HG03575 (cell line): ENCODE measurements at regions not wholly inside any gene's neighbourhood (a gene's known extent, or its start where the extent isn't known, plus 50 kb on each side); places are given as distances from the start of the nearest gene placed in this dataset.
"Not testable (repeated sequence)": the region's sequence is repeated elsewhere in the genome, so short reads cannot be mapped to it uniquely, and the experiment has no call there.

Experiments
- ATAC-seq: cut with Tn5 transposase; IDR thresholded peaks from one replicate; pipeline ENCODE4 v1.9.1; 2021; ENCODE audit not compliant: unreplicated experiment, insufficient number of reproducible peaks, low FRiP score; ENCODE audit errors: extremely low read depth

DNA sequence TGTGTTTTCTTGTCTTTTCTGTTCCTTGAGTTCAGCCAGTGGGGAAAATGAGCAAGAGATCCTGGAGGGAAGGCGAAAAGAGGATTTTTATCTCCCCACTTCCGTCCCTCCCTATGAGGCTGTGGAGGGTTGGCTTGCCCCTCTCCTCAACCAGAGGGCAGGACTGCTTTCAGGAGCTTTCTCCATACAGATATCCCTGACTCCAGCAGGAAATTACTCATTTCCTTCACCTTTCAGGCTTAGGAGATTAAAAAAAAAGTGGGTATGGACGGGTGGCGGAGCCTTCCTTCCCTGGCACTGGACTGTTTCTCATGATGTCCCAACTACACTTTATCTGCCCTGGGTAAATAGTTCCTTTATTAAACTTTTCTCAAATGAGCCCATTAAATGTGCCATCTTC lies 241.2 kb downstream of the FRK start:
- ATAC-seq = no peak

- ATAC-seq = no peak
Measured at GRCh38 chr6:115817161-115817560, 243.5 kb downstream of the FRK start.

DNA sequence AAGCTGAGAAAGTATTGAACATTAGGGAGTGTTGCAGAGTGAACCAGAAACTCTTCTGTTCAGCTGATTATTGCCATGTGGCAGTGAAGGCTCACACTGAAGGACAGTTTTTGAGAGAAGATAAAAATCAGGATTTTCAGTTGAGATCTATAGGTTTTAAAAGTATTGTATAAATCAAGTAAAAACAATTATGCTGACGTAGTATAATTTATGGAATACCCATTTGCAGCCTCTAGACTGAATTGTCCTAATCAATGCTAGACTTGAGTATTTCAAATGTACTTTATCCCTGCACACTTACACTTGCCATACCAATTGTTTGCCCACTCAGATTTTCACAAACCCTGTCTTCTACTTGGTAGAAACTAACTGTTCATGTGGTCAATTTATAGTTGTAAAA lies 245.8 kb downstream of the FRK start:
- ATAC-seq = no peak

DNA sequence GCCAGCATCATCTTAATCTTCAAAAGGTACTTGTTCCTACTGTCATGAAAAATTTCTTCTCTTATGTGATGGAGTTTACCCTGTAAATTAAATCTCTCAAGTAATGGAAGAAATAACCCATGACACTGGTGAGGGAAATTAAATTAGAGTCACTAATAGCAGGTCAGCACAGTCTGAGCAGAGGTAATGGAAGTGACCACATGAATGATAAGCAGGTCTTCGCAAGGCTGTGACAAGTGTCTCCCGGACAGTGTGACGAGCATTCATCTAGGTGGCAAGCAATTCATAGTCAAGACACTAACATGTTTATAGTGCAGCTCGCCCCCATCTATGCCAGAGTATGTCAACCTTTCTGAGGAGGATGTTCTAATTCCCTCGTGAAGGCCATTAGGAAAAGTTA lies 249.2 kb downstream of the FRK start:
- no peak for ATAC-seq

DNA sequence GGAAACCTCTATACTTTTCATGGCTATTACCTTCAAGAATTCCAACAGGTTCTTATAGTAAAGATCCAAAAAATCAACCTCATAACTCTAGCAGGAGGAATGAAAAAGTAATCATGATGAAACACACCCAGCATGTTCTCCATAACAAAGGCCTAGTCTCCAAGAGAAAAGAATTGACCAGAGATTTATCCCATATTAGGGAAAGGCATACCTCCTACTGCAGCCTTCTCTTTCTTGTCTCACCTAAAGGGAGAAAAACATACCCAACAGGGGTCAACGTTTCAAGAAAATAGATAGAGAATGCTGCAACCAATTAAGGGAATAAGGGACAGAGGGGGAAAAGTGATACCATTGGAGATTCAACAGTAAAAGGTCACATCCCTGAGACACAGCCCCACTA lies 262.5 kb downstream of the FRK start:
- ATAC-seq = no peak

- ATAC-seq = no peak
Measured at GRCh38 chr6:115796829-115797228, 263.9 kb downstream of the FRK start.

DNA sequence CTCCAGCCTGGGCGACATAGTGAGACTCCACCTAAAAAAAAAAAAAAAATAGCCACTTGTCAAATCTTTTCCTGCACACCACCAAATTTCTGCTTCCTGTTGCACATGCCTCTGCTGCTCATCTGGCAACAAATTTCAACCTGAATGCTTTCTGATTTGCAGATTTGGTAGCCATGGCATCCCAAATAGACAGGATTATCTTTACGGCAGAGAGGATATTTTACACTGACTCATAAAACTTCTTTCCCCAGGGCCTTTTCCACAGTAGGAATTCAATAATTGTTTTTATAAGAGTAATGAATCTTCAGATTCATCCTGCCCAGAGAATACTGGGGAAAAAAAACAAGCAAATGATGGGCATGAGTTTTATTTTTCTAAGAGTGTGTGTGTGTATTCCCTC lies 264.6 kb downstream of the FRK start:
- no peak for ATAC-seq

- ATAC-seq = no peak
Measured at GRCh38 chr6:115783402-115784061, 277.2 kb downstream of the FRK start.

- no peak for ATAC-seq
Measured at GRCh38 chr6:115782612-115783011, 278.1 kb downstream of the FRK start.

GRCh38 chr6:115773741-115774140 lies 286.9 kb downstream of the FRK start:
- no peak for ATAC-seq

DNA sequence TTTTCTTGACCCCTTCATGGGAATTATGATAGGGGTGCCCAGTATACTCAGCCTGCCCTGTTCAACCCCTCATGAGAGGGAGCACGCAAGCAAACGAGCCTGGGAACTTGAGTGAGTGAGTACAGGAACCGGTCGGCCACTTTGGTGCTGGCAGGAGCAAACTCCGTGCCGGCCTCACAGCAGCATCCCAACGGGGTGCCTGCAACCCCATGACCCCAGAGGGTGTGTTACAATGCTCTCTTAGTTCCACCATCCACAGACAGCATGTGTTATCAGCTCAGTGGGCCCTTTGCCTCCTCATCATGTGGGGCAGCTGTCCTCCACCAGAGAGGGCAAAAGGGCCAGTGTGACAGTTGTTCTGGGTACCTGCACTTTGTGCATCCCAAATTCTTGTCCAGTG lies 289.8 kb downstream of the FRK start:
- ATAC-seq = no peak

- ATAC-seq = no peak
Measured at GRCh38 chr6:115768500-115768899, 292.2 kb downstream of the FRK start.

GRCh38 chr6:115767931-115768330 lies 292.8 kb downstream of the FRK start:
- no peak for ATAC-seq

DNA sequence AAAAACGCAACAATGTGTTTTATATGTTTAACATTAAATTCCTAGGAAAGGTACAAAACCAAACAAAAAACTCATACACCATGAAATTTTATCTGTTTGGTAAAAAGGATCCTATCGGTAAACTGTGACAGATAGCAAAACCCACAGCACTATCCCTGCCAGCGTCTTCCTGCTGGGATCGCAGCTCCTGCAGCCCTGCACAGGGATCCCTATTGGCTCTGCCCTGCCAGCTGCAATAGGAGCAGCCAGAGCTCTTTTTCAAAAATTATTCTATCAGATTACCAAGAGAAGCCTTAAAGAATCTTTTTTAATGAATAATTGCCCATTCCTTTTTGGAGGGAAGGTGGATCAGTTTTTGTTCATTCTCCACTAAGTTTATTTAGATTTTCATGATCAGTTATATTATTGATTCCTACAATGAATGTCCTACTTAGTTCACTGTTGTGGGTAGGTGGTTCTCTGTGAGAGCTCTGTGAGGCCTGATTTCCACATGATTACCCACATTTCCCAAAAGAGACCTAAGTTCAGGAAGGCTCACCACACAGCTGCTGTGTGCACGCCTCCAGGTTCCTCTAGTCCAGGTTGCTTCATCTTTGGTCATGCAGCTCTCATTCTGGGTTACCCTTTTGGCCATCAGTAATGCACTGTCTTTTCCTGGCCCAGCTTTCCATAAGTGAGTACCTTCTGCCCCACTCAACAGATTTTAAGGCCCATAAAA lies 293.8 kb downstream of the FRK start:
- ATAC-seq = no peak

DNA sequence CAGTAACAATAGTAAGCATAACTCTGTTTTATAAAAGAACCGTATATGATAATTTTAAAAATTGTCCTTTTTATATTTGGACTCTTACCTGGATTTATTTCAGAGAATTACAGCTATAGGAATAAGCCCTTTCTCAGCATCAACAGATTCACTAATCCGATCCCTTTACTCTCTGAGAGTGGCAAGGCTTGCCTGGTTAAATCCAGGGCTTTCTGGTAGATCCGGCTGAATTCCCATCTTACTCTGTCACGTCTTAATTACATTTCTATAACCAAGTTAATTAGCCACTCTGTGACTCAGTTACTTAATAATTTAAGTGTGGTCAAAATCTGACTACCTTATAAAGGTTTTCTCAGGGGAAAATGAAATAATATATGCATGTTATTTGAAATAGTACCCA lies 294.7 kb downstream of the FRK start:
- ATAC-seq = no peak

GRCh38 chr6:115759051-115759450 lies 301.6 kb downstream of the FRK start:
- no peak for ATAC-seq

- no peak for ATAC-seq
Measured at GRCh38 chr6:115753446-115753845, 307.2 kb downstream of the FRK start.

GRCh38 chr6:115750946-115751345 lies 309.7 kb downstream of the FRK start:
- ATAC-seq = no peak

DNA sequence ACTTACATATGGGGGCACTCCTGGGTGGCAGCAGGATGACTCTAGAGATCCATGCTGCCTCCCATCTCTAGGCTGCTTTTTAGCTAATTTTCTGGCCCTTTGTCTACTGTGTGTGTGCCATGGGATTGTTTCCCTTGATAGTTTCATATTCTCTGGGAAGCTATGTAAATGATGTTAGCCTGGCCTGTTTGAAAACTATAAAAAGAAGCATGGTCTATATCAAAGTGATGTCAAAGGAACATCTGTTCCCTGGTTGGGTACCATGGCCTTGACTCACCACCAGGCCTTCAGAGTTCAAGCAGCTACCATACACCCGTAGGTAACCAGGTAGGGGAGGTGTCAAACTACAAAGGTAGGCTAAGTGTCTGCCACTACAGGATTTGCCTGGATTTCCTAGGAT lies 310.4 kb downstream of the FRK start:
- no peak for ATAC-seq

DNA sequence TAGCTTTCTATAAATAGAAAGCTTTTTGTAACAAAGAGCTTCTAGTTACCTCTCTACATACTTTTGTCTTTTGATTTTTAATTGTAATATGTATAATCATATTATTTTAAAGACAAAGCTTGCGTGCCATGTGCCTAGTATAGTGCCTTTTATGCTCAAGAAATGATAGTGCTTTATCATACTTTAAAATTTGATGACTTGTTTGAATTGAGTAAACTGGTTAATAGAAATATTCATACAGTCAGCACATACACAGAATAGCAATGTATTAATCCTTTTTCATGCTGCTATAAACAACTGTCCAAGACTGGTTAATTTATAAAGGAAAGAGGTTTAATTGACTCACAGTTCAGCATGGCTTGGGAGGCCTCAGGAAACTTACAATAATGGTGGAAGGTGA lies 313.0 kb downstream of the FRK start:
- no peak for ATAC-seq

GRCh38 chr6:115746583-115746982 lies 314.1 kb downstream of the FRK start:
- ATAC-seq = not testable (repeated sequence)
